GM10266 (cell line): ENCODE measurements at regions not wholly inside any gene's neighbourhood (a gene's known extent, or its start where the extent isn't known, plus 50 kb on each side); places are given as distances from the start of the nearest gene placed in this dataset.

ENCODE experiments used
- DNase-seq: peaks from one replicate; pipeline ENCODE4 v3.0.0; 2012; ENCODE audit errors: extremely low spot score
- TF ChIP-seq, protein P1 (sequence below): IDR thresholded peaks from 2 replicates; pipeline ENCODE4 v1.5.1; 2012; ENCODE audit warnings: mild to moderate bottlenecking, low read depth; ENCODE audit not compliant: control insufficient read depth, insufficient read depth; ENCODE audit errors: missing control alignments

DNA sequence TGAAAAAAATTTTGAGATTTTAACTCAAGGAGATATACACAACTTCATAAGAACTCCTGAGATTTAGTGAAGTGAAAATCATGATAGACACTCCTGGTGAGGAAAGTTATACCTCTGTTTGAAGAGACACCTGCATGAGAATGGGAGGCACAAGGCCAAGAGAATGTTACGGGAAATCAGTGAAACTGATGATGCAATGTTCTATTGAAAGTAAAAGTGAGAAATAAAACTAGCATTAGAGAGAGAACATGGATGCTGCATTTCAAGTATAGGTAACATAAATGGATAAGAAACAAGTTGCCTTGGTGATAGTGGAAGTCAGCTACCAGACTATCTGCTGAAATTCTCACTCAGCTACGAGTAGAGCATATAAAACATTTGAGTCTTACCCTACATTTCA is 562.1 kb upstream of the FANCL start:
- TF ChIP-seq, protein P1, sequence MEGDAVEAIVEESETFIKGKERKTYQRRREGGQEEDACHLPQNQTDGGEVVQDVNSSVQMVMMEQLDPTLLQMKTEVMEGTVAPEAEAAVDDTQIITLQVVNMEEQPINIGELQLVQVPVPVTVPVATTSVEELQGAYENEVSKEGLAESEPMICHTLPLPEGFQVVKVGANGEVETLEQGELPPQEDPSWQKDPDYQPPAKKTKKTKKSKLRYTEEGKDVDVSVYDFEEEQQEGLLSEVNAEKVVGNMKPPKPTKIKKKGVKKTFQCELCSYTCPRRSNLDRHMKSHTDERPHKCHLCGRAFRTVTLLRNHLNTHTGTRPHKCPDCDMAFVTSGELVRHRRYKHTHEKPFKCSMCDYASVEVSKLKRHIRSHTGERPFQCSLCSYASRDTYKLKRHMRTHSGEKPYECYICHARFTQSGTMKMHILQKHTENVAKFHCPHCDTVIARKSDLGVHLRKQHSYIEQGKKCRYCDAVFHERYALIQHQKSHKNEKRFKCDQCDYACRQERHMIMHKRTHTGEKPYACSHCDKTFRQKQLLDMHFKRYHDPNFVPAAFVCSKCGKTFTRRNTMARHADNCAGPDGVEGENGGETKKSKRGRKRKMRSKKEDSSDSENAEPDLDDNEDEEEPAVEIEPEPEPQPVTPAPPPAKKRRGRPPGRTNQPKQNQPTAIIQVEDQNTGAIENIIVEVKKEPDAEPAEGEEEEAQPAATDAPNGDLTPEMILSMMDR = no peak

DNA sequence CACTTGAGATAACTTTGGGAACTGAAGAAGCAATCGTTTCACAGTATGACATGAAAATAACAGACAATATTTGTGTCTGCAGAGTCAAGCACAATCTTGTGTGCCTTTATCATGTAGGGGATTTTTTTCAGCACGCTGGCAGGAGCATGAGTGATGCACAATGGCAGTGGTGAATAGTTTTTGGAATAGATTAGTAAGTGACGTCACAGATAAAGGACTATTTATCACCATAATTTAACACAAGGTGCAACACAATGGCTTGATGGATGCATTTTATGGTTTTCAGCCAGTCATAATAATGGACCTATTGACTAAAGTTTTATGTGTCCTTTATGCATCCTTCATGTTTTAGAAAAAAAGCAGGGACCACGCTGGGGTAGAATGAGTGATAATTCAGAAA is 559.8 kb upstream of the FANCL start:
- no peak for DNase-seq
- TF ChIP-seq, protein P1 = no peak

More for the DNA sequence above, 562.1 kb upstream of the FANCL start:
- DNase-seq = no peak

DNA sequence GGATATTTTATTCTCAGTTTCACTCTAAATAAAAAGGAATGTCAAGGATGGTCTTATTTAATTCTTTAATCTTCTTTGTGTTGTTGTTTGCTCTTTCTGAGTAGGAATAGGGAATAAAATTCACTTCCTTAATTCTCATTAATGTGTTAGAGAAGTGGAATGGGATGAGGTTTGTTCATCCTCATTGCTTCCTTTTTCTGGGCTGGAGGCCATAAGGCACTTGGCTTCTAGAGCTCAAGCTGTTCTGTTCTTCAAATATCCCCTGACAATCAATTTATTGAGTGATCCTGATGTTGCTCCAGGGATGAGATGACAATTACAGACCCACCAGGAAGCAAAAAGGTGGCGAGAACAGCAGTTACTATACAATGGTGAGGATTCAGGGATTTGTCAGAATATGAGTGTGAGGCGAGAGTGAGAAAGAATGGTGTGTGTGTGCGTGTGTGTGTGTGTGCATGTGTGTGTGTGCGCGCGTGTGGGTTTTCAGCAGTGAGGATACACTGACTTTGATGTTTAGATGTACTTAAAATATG is 557.6 kb upstream of the FANCL start:
- no peak for DNase-seq
- TF ChIP-seq, protein P1 = no peak

DNA sequence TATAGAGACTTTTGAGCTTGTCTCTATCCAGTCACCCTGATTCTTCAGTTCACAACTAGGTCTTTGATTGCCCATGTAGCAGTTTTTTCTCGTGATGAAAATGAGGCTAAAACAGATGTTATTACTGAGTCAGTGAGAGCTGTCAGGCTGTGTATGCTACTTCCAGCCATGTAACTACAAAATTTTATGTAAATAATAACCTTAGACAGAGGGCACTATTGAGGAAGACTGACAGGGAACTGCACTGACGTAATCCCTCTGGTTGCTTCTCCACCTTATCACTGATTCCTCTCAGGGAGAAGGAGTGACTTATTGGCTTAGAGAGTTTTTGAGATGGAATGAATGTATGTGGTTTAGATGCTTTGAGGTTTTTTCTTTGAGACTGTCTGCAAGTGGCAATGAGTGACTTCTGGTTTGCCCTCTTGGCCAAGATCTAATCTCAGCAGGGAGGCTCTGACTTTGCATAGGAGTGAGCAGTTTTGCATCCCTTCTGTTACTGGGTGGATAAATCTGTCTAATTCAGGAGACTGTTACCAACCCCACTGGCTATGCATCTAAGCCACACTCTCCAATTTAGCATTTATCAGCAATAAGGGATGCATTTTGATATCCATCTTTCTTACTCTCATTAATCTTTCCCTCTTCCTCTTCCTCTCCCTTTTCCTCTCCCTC is 555.2 kb upstream of the FANCL start:
- DNase-seq = no peak
- TF ChIP-seq, protein P1 = no peak

DNA sequence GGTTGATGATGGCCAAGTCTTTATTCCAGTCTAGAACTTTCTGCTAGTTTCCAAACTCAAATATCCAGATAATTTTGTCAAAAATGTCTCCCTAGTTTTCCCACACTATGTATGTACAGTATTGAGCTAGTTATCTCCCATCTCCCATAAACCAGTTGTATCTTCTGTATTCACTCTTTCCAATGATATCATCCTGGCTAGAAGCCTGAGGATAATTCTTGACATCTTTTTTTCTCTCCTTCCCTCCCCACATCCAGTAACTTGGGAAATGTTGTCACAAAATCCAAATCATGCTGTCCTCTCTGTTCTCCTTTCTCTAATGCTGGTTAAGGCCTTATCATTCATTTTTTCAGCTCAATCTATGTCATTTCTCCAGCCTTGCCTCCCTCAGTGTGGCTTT is 553.8 kb upstream of the FANCL start:
- TF ChIP-seq, protein P1 = no peak
- DNase-seq = no peak

DNA sequence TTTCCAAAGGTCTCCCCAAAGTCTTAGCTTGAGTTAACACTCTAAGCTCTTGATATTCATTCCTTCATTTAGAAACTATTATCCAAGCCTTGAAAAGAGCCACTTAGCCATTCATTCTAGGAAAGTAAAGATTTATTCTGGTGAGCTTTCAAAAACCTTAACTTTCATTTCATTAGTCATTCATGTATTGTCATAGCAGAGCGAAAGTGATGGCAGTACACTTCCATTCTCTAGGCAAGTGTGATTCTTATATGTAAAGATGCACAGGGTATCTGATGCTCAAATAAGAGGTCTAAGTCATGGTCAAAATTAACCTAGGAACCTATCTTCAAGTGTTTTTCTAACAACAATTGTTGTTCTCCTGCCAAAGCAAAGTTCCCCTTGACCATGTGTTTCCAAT is 553.0 kb upstream of the FANCL start:
- DNase-seq = no peak
- TF ChIP-seq, protein P1 = no peak

DNA sequence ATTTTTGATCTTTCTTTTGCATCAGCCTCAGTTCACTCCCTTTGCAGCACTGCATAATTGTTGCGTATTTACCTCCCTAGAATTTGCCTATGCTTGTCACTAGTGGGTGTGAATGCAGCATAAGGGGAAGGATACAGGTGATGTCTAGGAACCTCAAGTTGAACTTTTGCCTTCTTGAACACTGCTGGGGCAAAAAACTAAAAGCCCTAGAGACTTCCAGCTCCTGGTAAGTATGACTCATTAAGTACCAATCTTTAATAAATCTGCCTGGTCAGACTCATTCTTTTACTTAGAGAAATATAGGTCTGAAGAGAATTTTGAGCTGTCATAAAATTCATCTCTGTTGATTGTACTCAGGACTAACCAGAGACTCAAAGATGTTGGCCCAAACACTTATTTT is 547.3 kb upstream of the FANCL start:
- no peak for DNase-seq
- TF ChIP-seq, protein P1 = no peak
